IMR-90 (cell line): ENCODE measurements at regions not wholly inside any gene's neighbourhood (a gene's known extent, or its start where the extent isn't known, plus 50 kb on each side); places are given as distances from the start of the nearest gene placed in this dataset.

ENCODE experiments used
- ATAC-seq: fragments of 200-7000 bp; cut with Tn5 transposase; 2 replicates; pipeline ENCODE4 v1.9.1; 2020; ENCODE audit warnings: low read depth, mild to moderate bottlenecking, moderate library complexity
- BruUV-seq: library from RNA; stranded (reverse); fragments of 400-500 nt; replicated peaks from 2 replicates; lab custom pipeline; 2021; lab: Mats Ljungman, UMichigan
- CTCF ChIA-PET: fragments of 300-600 bp; formaldehyde crosslinking; extraction: SDS; loops from one replicate; lab custom pipeline; 2021; ENCODE audit warnings: antibody characterized with exemption; lab: Yijun Ruan, JAX
- POLR2A ChIA-PET: fragments of 300-600 bp; sonication (Branson Sonifier 250); formaldehyde crosslinking; loops from one replicate; lab custom pipeline; 2022; ENCODE audit warnings: antibody characterized with exemption; ENCODE audit not compliant: unreplicated experiment; lab: Charles Lee
- DNase-seq: peaks from one replicate; pipeline ENCODE4 v3.0.0; 2013
- H2AFZ ChIP-seq: replicated peaks from 2 replicates; pipeline ENCODE3; 2013; ENCODE audit warnings: low read length, mild to moderate bottlenecking; ENCODE audit not compliant: poor library complexity
- H2AK5ac ChIP-seq: 2 replicates; pipeline ENCODE4 v1.6.1; 2013; ENCODE audit warnings: low read depth, low read length, inconsistent platforms
- H2AK9ac ChIP-seq: replicated peaks from 2 replicates; pipeline ENCODE3; 2013; ENCODE audit warnings: mild to moderate bottlenecking, low read depth, low read length, moderate library complexity; ENCODE audit not compliant: poor library complexity
- H2BK120ac ChIP-seq: 2 replicates; pipeline ENCODE4 v1.6.1; 2013; ENCODE audit warnings: low read depth, low read length, inconsistent platforms
- H2BK15ac ChIP-seq: 3 replicates; pipeline ENCODE4 v1.6.1; 2013; ENCODE audit warnings: low read depth, low read length, inconsistent platforms
- H2BK20ac ChIP-seq: 2 replicates; pipeline ENCODE4 v1.6.1; 2013; ENCODE audit warnings: low read depth, mild to moderate bottlenecking, inconsistent platforms, low read length, moderate library complexity
- H2BK5ac ChIP-seq: 2 replicates; pipeline ENCODE4 v1.6.1; 2013; ENCODE audit warnings: mild to moderate bottlenecking, low read depth, low read length, inconsistent platforms; ENCODE audit not compliant: poor library complexity, severe bottlenecking
- H3K14ac ChIP-seq: replicated peaks from 2 replicates; pipeline ENCODE4 v1.6.1; 2013; ENCODE audit warnings: low read depth, low read length, inconsistent platforms
- H3K18ac ChIP-seq: 2 replicates; pipeline ENCODE4 v1.6.1; 2013; ENCODE audit warnings: low read depth, low read length, control low read depth
- H3K23ac ChIP-seq: 2 replicates; pipeline ENCODE4 v1.6.1; 2013; ENCODE audit warnings: low read depth, low read length, inconsistent platforms
- H3K27ac ChIP-seq: 2 replicates; pipeline ENCODE4 v1.5.1; 2013; ENCODE audit warnings: mild to moderate bottlenecking, control low read depth, low read length; ENCODE audit not compliant: insufficient read depth
- H3K27me3 ChIP-seq: 2 replicates; pipeline ENCODE4 v1.6.1; 2013; ENCODE audit warnings: low read length; ENCODE audit not compliant: control insufficient read depth, insufficient read depth
- H3K36me3 ChIP-seq: 2 replicates; pipeline ENCODE4 v1.6.1; 2013; ENCODE audit warnings: low read length, mixed read lengths; ENCODE audit not compliant: control insufficient read depth, insufficient read depth
- H3K4ac ChIP-seq: 2 replicates; pipeline ENCODE4 v1.6.1; 2013; ENCODE audit warnings: low read depth, low read length, inconsistent platforms
- H3K4me1 ChIP-seq: 2 replicates; pipeline ENCODE4 v1.6.1; 2013; ENCODE audit warnings: low read length, mixed read lengths; ENCODE audit not compliant: control insufficient read depth, insufficient read depth
- H3K4me2 ChIP-seq: 2 replicates; pipeline ENCODE4 v1.6.1; 2013; ENCODE audit warnings: low read depth, mild to moderate bottlenecking, control low read depth, low read length, moderate library complexity
- H3K4me3 ChIP-seq: 2 replicates; pipeline ENCODE4 v1.5.1; 2013; ENCODE audit warnings: low read depth, mild to moderate bottlenecking, control low read depth, low read length, moderate library complexity; ENCODE audit not compliant: insufficient read depth
- H3K56ac ChIP-seq: 2 replicates; pipeline ENCODE4 v1.6.1; 2013; ENCODE audit warnings: low read length, inconsistent platforms; ENCODE audit not compliant: insufficient read depth; ENCODE audit errors: extremely low read depth
- H3K79me1 ChIP-seq, 2 experiments: 2 replicates each; pipeline ENCODE4 v1.6.1; 2013; ENCODE audit warnings: low read length in 2 of 2, inconsistent platforms in 1 of 2, low read depth in 1 of 2
- H3K9ac ChIP-seq: 2 replicates; pipeline ENCODE4 v1.6.1; 2013; ENCODE audit warnings: low read depth, low read length, control low read depth
- H3K9me1 ChIP-seq: 2 replicates; pipeline ENCODE4 v1.6.1; 2013; ENCODE audit warnings: low read length, inconsistent platforms; ENCODE audit not compliant: insufficient read depth
- H3K9me3 ChIP-seq: 2 replicates; pipeline ENCODE4 v1.6.1; 2013; ENCODE audit warnings: low read length; ENCODE audit not compliant: control insufficient read depth, insufficient read depth
- H4K20me1 ChIP-seq: 2 replicates; pipeline ENCODE4 v1.6.1; 2013; ENCODE audit warnings: low read length, inconsistent platforms; ENCODE audit not compliant: insufficient read depth
- H4K5ac ChIP-seq: 2 replicates; pipeline ENCODE4 v1.6.1; 2013; ENCODE audit warnings: mild to moderate bottlenecking, low read depth, low read length, control low read depth
- H4K8ac ChIP-seq, 2 experiments: 2 replicates each; pipeline ENCODE4 v1.6.1; 2013; ENCODE audit warnings: low read depth in 2 of 2, low read length in 2 of 2, control low read depth in 1 of 2, inconsistent platforms in 1 of 2
- H4K91ac ChIP-seq: 2 replicates; pipeline ENCODE4 v1.6.1; 2013; ENCODE audit warnings: low read depth, low read length, inconsistent platforms; ENCODE audit not compliant: insufficient read depth
- BHLHE40 ChIP-seq: fragments of 150-350 bp; IDR thresholded peaks from 2 replicates; pipeline ENCODE4 v1.6.1; 2016; ENCODE audit warnings: mild to moderate bottlenecking, low read depth, low read length
- CHD1 ChIP-seq: IDR thresholded peaks from 2 replicates; pipeline ENCODE4 v1.6.1; 2012; ENCODE audit warnings: low read depth, low read length, improper control_type of control experiment
- ELK1 ChIP-seq: fragments of 150-350 bp; IDR thresholded peaks from 2 replicates; pipeline ENCODE4 v1.6.1; 2016; ENCODE audit warnings: low read depth, mild to moderate bottlenecking, low read length, moderate library complexity, borderline replicate concordance
- MAZ ChIP-seq: IDR thresholded peaks from 2 replicates; pipeline ENCODE4 v1.6.1; 2012; ENCODE audit warnings: low read depth, mild to moderate bottlenecking, low read length, improper control_type of control experiment, moderate library complexity, borderline replicate concordance
- MXI1 ChIP-seq: IDR thresholded peaks from 2 replicates; pipeline ENCODE4 v1.6.1; 2012; ENCODE audit warnings: low read depth, mild to moderate bottlenecking, low read length, moderate library complexity, borderline replicate concordance
- NFE2L2 ChIP-seq: fragments of 150-350 bp; IDR thresholded peaks from 2 replicates; pipeline ENCODE4 v1.6.1; 2016; ENCODE audit warnings: low read depth, mild to moderate bottlenecking, low read length
- RAD21 ChIP-seq: IDR thresholded peaks from 2 replicates; pipeline ENCODE4 v1.6.1; 2012; ENCODE audit warnings: low read length, improper control_type of control experiment
- SMC3 ChIP-seq: fragments of 150-350 bp; IDR thresholded peaks from 2 replicates; pipeline ENCODE4 v1.6.1; 2016; ENCODE audit warnings: low read depth, mild to moderate bottlenecking, antibody characterized with exemption, low read length, moderate library complexity
- WGBS, 2 experiments: methylation state at CpG; one replicate each; pipeline versions ENCODE4 v1.1.5 to v1.1.7; 2013; ENCODE audit warnings: missing lambda C conversion rate in 2 of 2; ENCODE audit not compliant: insufficient read length in 1 of 2; ENCODE audit errors: extremely low coverage in 2 of 2; 5-methylcytosine and 5-hydroxymethylcytosine counted together
- dilution Hi-C: fragments of 300-500 bp; cut with HindIII; formaldehyde crosslinking; loops from one replicate; pipeline ENCODE4 v1.14.3; 2018; ENCODE audit warnings: low sequenced_read_pairs; ENCODE audit not compliant: unreplicated experiment
- in situ Hi-C: fragments of 300-500 bp; cut with MboI; formaldehyde crosslinking; loops from 3 replicates; pipeline ENCODE4 v1.14.3; 2019; ENCODE audit warnings: low sequenced_read_pairs, inconsistent platforms, mixed read lengths
- intact Hi-C: fragments of 100-400 bp; cut with micrococcal nuclease; formaldehyde crosslinking; loops from 2 replicates; pipeline ENCODE4 v1.10.0; 2022
- TF ChIP-seq, protein P1 (sequence below): fragments of 150-350 bp; IDR thresholded peaks from 2 replicates; pipeline ENCODE4 v1.6.1; 2017; ENCODE audit warnings: mild to moderate bottlenecking, antibody characterized with exemption, low read length, low read depth

GRCh38 chr2:13876491-13877037 is 756.0 kb upstream of the LRATD1 start:
- ATAC-seq (no peak), DNase-seq (no peak)
- H2BK15ac ChIP-seq = no peak overlapping the region
- H3K4me1 ChIP-seq = no peaks in the 10 kb centered on the region
- ChIA-PET POLR2A (no interaction called here), CTCF (no interaction called here)
- no peak overlapping the region for H3K23ac ChIP-seq
- intact Hi-C loops (no loop called here), dilution Hi-C loops (no loop called here), in situ Hi-C loops (no loop called here)
- no peak overlapping the region for H3K27ac ChIP-seq
- H3K79me1 ChIP-seq = no peaks in the 10 kb centered on the region
- H2BK20ac ChIP-seq = no peak overlapping the region
- TF ChIP-seq MAZ (no peak), RAD21 (no peak), BHLHE40 (no peak), MXI1 (no peak), SMC3 (no peak), CHD1 (no peak), NFE2L2 (no peak), ELK1 (no peak)
- TF ChIP-seq, protein P1, sequence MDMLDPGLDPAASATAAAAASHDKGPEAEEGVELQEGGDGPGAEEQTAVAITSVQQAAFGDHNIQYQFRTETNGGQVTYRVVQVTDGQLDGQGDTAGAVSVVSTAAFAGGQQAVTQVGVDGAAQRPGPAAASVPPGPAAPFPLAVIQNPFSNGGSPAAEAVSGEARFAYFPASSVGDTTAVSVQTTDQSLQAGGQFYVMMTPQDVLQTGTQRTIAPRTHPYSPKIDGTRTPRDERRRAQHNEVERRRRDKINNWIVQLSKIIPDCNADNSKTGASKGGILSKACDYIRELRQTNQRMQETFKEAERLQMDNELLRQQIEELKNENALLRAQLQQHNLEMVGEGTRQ = no peak
- H2AK5ac ChIP-seq = no peak overlapping the region
- no peak overlapping the region for H3K9ac ChIP-seq
- H3K36me3 ChIP-seq = no peaks in the 10 kb centered on the region
- peaks cover 3% of the 10 kb centered on the region; the same call in 1 of the 2 replicates for H3K9me3 ChIP-seq
- no peak overlapping the region for H4K8ac ChIP-seq
- no peak overlapping the region for H2BK5ac ChIP-seq
- H2AFZ ChIP-seq = no peak overlapping the region
- H3K14ac ChIP-seq = no peak overlapping the region
- no peaks in the 10 kb centered on the region for H3K27me3 ChIP-seq
- H3K4me3 ChIP-seq = no peak overlapping the region
- no peaks in the 10 kb centered on the region for H4K20me1 ChIP-seq
- no peak overlapping the region for H3K18ac ChIP-seq
- H3K4me2 ChIP-seq = no peak overlapping the region
- H3K4ac ChIP-seq = no peak overlapping the region
- WGBS, 2 experiments = no CpG with 5 or more reads among the region's 10 CpGs
- no peak overlapping the region for H4K5ac ChIP-seq
- no peak overlapping the region for H4K91ac ChIP-seq
- H3K9me1 ChIP-seq = no peaks in the 10 kb centered on the region
- H2BK120ac ChIP-seq = no peak overlapping the region
- no TSS peak for BruUV-seq
- H2AK9ac ChIP-seq = no peak overlapping the region
- no peak overlapping the region for H3K56ac ChIP-seq
